ENCODE measurements at regions not wholly inside any gene's neighbourhood (a gene's known extent, or its start where the extent isn't known, plus 50 kb on each side); places are given as distances from the start of the nearest gene placed in this dataset.

DNA sequence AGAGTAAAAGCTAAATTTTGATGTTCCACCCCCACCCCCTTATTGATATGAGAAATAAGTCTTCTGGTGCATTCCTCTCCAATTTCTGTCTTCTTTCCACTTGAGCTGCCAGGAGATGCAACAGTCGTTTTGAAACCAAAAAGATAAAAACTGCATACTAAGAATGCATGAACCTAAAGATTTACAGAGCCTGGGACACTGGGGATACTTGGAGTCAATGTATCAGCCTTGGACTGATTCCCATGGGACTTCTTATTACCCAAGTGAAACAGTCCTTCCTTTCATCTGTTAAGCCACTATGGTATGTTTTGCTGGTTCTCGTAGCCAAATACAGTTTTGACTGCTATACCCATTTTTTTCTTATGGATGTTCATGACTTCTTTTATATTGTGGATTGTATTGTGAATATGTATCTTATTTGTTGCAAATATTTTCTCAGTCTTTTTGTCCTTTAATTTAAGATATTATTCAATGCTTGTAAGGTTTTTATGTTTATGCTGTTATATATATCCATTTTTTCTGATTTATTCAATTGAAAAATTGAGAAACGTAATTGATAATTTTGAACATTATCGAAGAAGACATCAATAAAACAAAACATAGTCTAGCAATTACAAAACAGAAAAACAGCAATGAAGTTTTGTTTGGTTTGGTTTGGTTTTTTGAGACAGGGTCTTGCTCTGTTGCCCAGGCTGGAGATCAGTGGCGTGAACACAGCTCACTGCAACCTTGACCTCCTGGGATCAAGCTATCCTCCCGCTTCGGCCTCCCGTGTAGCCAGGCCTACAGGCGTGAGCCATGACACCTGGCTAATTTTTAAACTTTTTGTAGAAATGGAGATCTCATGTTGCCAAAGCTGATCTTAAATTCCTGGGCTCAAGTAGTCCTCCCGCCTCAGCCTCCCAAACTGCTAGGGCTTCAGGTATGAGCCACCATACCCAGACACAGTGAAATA lies 85.4 kb upstream of the ETV6 start:
- no peak overlapping the region for H3K27ac ChIP-seq (ENCODE audit: low read depth, low read length)
- H3K4me3 ChIP-seq (ENCODE audit: low read length in 3 of 3), result no peak overlapping the region
- no peaks in the 10 kb centered on the region for H3K4me1 ChIP-seq (ENCODE audit: control insufficient read depth in 3 of 3, insufficient read depth in 3 of 3, low read length in 3 of 3)
- H3K9me3 ChIP-seq (ENCODE audit: control insufficient read depth in 3 of 3, low read length in 3 of 3), result no peaks in the 10 kb centered on the region
- no peaks in the 10 kb centered on the region for H3K27me3 ChIP-seq (ENCODE audit: control insufficient read depth in 3 of 3, insufficient read depth in 3 of 3, low read length in 3 of 3)
- no peak overlapping the region for H3K9ac ChIP-seq (ENCODE audit: low read depth in 1 of 3, low read length in 3 of 3)
- H3K36me3 ChIP-seq (ENCODE audit: control insufficient read depth in 3 of 3, insufficient read depth in 3 of 3, low read length in 3 of 3), result no peaks in the 10 kb centered on the region

DNA sequence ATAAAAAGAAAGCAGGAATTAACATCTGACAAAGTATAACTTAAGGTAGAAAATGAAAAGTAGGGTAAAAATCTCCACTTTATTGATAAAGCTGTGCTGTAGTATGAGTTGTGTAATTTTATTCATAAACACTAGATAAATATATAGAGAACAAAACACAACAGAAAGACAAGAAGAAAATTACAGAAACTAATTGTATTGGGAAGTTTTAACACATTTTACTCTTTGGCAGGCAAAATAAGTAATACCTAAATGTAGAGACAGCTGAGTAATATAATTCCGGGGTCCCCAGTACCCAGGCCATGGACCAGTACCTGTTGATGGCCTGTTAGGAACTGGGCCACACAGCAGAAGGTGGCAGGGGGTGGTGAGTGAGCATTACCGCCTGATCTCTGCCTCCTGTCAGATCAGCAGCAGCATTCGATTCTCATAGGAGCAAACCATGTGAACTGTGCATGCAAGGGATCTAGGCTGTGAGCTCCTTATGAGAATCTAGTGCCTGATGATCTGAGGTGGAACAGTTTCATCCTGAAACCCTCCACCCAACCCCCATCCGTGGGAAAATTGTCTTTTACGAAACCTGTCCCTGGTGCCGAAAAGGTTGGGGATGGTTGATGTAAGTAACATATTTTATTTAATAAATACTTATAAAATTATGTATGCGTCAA lies 84.4 kb upstream of the ETV6 start:
- H3K27ac ChIP-seq (ENCODE audit: low read depth, low read length), result no peak overlapping the region
- no peak overlapping the region for H3K9ac ChIP-seq (ENCODE audit: low read depth in 1 of 3, low read length in 3 of 3)
- no peak overlapping the region for H3K4me3 ChIP-seq (ENCODE audit: low read length in 3 of 3)
- no peaks in the 10 kb centered on the region for H3K4me1 ChIP-seq (ENCODE audit: control insufficient read depth in 3 of 3, insufficient read depth in 3 of 3, low read length in 3 of 3)
- no peaks in the 10 kb centered on the region for H3K27me3 ChIP-seq (ENCODE audit: control insufficient read depth in 3 of 3, insufficient read depth in 3 of 3, low read length in 3 of 3)
- H3K9me3 ChIP-seq (ENCODE audit: control insufficient read depth in 3 of 3, low read length in 3 of 3), result no peaks in the 10 kb centered on the region
- no peaks in the 10 kb centered on the region for H3K36me3 ChIP-seq (ENCODE audit: control insufficient read depth in 3 of 3, insufficient read depth in 3 of 3, low read length in 3 of 3)

DNA sequence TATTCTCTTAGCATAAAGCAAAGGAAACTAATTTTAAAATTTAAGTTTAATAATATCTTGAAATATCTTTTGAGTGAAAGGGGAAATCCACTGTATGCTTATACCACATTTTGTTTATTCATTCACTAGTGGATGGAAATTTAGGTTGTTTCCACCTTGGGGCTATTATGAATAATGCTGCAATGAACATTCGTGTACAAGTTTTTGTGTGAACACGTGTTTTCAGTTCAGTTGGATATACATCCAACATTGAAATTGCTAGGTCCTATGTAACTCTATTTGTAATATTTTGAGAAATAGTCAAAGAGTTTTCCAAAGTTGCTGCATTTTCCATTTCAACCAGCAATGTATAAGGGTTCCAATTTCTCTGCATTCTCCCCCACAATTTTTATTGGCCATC lies 83.7 kb upstream of the ETV6 start:
- no peak overlapping the region for H3K9ac ChIP-seq (ENCODE audit: low read depth in 1 of 3, low read length in 3 of 3)
- no peaks in the 10 kb centered on the region for H3K4me1 ChIP-seq (ENCODE audit: control insufficient read depth in 3 of 3, insufficient read depth in 3 of 3, low read length in 3 of 3)
- H3K27ac ChIP-seq (ENCODE audit: low read depth, low read length), result no peak overlapping the region
- no peaks in the 10 kb centered on the region for H3K36me3 ChIP-seq (ENCODE audit: control insufficient read depth in 3 of 3, insufficient read depth in 3 of 3, low read length in 3 of 3)
- H3K9me3 ChIP-seq (ENCODE audit: control insufficient read depth in 3 of 3, low read length in 3 of 3), result no peaks in the 10 kb centered on the region
- H3K27me3 ChIP-seq (ENCODE audit: control insufficient read depth in 3 of 3, insufficient read depth in 3 of 3, low read length in 3 of 3), result no peaks in the 10 kb centered on the region
- no peak overlapping the region for H3K4me3 ChIP-seq (ENCODE audit: low read length in 3 of 3)

DNA sequence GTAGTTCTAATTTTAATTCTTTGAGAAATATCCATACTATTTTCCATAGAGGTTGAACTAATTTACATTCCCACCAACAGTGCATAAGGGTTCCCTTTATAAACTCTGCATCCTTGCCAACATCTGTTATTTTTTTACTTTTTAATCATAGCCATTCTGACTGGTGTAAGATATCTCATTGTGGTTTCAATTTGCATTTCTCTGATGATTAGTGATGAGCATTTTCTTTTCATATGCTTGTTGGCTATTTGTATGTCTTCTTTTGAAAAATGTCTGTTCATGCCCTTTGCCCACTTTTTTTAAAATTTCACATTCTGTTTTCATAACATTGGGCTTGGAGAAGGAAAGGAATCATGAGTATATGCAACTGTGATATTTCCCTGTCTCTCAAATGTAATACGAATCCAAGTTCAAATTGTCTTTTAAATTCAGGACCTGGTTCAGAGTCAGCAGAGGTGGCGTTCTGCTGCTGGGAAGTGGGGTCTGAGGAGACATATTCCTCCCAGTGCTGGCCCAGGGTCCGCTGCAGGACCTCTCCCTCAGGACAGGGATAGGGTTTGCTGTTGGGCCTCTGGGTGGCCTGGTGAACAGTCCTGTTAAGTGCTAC lies 81.2 kb upstream of the ETV6 start:
- H3K4me1 ChIP-seq (ENCODE audit: control insufficient read depth in 3 of 3, insufficient read depth in 3 of 3, low read length in 3 of 3), result no peaks in the 10 kb centered on the region
- no peaks in the 10 kb centered on the region for H3K36me3 ChIP-seq (ENCODE audit: control insufficient read depth in 3 of 3, insufficient read depth in 3 of 3, low read length in 3 of 3)
- no peaks in the 10 kb centered on the region for H3K9me3 ChIP-seq (ENCODE audit: control insufficient read depth in 3 of 3, low read length in 3 of 3)
- no peak overlapping the region for H3K4me3 ChIP-seq (ENCODE audit: low read length in 3 of 3)
- no peak overlapping the region for H3K27ac ChIP-seq (ENCODE audit: low read depth, low read length)
- no peak overlapping the region for H3K9ac ChIP-seq (ENCODE audit: low read depth in 1 of 3, low read length in 3 of 3)
- H3K27me3 ChIP-seq (ENCODE audit: control insufficient read depth in 3 of 3, insufficient read depth in 3 of 3, low read length in 3 of 3), result no peaks in the 10 kb centered on the region

DNA sequence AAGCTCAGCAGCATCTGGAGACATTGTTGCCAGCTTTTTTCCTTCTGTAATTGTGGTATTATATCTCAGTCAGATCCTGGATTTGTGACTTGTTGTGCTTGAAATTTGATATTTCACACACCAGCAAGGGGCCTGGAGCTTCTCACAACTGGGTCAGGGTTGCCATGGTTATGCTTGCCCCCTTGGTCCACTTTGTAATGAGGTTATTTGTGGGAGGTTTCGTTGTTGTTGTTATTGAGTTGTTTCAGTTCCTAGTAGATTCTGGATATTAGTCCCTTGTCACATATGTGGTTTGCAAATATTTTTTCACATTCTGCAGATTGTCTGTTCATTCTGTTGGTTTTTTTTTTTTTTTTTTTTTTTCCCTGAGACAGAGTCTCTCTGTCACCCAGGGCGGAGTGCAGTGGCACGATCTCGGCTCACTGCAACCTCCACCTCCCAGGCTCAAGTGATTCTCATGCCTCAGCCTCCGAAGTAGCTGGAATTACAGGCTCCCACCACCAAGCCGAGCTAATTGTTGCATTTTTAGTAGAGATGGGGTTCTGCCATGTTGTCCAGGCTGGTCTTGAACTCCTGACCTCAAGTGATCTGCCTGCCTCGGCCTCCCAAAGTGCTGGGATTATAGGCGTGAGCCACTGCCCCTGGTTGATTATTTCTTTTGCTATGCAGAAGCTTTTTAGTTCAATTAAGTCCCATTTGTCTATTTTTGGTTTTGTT lies 80.6 kb upstream of the ETV6 start:
- no peaks in the 10 kb centered on the region for H3K36me3 ChIP-seq (ENCODE audit: control insufficient read depth in 3 of 3, insufficient read depth in 3 of 3, low read length in 3 of 3)
- no peak overlapping the region for H3K9ac ChIP-seq (ENCODE audit: low read depth in 1 of 3, low read length in 3 of 3)
- H3K4me1 ChIP-seq (ENCODE audit: control insufficient read depth in 3 of 3, insufficient read depth in 3 of 3, low read length in 3 of 3), result no peaks in the 10 kb centered on the region
- no peaks in the 10 kb centered on the region for H3K9me3 ChIP-seq (ENCODE audit: control insufficient read depth in 3 of 3, low read length in 3 of 3)
- no peak overlapping the region for H3K27ac ChIP-seq (ENCODE audit: low read depth, low read length)
- H3K4me3 ChIP-seq (ENCODE audit: low read length in 3 of 3), result no peak overlapping the region
- no peaks in the 10 kb centered on the region for H3K27me3 ChIP-seq (ENCODE audit: control insufficient read depth in 3 of 3, insufficient read depth in 3 of 3, low read length in 3 of 3)

DNA sequence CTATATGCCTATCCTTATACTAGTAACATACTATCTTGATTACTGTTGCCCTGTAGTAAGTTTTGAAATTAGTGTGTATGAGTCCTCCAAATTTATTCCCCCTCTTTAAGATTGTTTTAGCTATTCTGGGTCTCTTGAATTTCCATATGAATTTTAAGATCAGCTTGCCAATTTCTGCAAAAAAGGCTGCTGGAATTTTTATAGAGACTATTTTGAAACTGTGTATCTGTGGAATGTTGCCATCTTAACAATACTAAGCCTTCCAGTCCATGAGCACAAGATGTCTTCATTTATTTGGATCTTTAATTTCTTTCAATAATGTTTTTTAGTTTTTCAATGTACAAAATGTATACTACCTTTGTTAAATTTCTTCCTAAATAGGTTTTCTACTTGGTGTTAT lies 79.8 kb upstream of the ETV6 start:
- no peak overlapping the region for H3K9ac ChIP-seq (ENCODE audit: low read depth in 1 of 3, low read length in 3 of 3)
- no peak overlapping the region for H3K27ac ChIP-seq (ENCODE audit: low read depth, low read length)
- H3K4me3 ChIP-seq (ENCODE audit: low read length in 3 of 3), result no peak overlapping the region
- H3K36me3 ChIP-seq (ENCODE audit: control insufficient read depth in 3 of 3, insufficient read depth in 3 of 3, low read length in 3 of 3), result no peaks in the 10 kb centered on the region
- no peaks in the 10 kb centered on the region for H3K27me3 ChIP-seq (ENCODE audit: control insufficient read depth in 3 of 3, insufficient read depth in 3 of 3, low read length in 3 of 3)
- H3K9me3 ChIP-seq (ENCODE audit: control insufficient read depth in 3 of 3, low read length in 3 of 3), result no peaks in the 10 kb centered on the region
- H3K4me1 ChIP-seq (ENCODE audit: control insufficient read depth in 3 of 3, insufficient read depth in 3 of 3, low read length in 3 of 3), result no peaks in the 10 kb centered on the region

DNA sequence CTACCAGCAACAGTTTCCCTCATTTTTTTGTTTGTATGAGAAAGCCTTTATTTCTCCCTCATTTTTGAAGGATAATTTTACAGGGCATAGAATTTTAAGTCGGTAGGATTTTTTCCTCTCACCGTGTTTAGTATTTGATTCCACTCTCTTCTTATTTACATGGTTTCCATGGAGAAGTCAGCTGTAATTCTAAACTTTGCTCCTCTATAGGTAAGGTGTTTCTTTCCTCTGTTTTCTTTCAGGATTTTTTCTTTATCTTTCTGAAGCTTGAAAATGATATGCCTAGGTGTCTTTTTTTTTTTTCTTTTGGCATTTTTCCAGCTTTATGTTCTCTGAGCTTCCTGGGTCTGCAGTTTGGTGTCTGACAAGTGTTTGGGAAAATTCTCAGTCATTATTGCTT lies 75.6 kb upstream of the ETV6 start:
- H3K27ac ChIP-seq (ENCODE audit: low read depth, low read length), result no peak overlapping the region
- H3K4me3 ChIP-seq (ENCODE audit: low read length in 3 of 3), result no peak overlapping the region
- no peaks in the 10 kb centered on the region for H3K4me1 ChIP-seq (ENCODE audit: control insufficient read depth in 3 of 3, insufficient read depth in 3 of 3, low read length in 3 of 3)
- H3K27me3 ChIP-seq (ENCODE audit: control insufficient read depth in 3 of 3, insufficient read depth in 3 of 3, low read length in 3 of 3), result no peaks in the 10 kb centered on the region
- no peaks in the 10 kb centered on the region for H3K36me3 ChIP-seq (ENCODE audit: control insufficient read depth in 3 of 3, insufficient read depth in 3 of 3, low read length in 3 of 3)
- H3K9me3 ChIP-seq (ENCODE audit: control insufficient read depth in 3 of 3, low read length in 3 of 3), result no peaks in the 10 kb centered on the region
- H3K9ac ChIP-seq (ENCODE audit: low read depth in 1 of 3, low read length in 3 of 3), result no peak overlapping the region

DNA sequence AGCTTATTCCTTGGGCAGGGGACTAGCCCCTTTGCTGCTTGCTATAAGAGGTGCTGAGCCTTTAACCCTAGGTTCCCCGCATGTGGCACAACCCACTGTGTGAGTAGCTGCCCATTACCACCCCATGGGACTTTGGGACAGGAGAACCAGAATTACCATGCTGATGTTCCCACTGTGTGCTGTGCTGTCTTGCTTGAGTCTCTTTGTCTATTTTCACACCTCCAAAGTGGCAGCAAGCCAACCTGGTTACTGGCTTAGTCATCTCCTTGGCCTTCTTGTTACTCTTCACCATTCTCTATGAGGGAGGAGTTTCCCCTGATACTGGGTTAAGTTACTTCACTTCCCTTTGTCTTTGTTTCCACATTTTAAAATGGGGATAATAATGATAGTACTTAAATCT lies 73.4 kb upstream of the ETV6 start:
- no peak overlapping the region for H3K9ac ChIP-seq (ENCODE audit: low read depth in 1 of 3, low read length in 3 of 3)
- H3K36me3 ChIP-seq (ENCODE audit: control insufficient read depth in 3 of 3, insufficient read depth in 3 of 3, low read length in 3 of 3), result no peaks in the 10 kb centered on the region
- H3K9me3 ChIP-seq (ENCODE audit: control insufficient read depth in 3 of 3, low read length in 3 of 3), result no peaks in the 10 kb centered on the region
- peaks cover 0 to 2% (median 0%) of the 10 kb centered on the region in 3 donors for H3K4me1 ChIP-seq (ENCODE audit: control insufficient read depth in 3 of 3, insufficient read depth in 3 of 3, low read length in 3 of 3)
- no peaks in the 10 kb centered on the region for H3K27me3 ChIP-seq (ENCODE audit: control insufficient read depth in 3 of 3, insufficient read depth in 3 of 3, low read length in 3 of 3)
- H3K4me3 ChIP-seq (ENCODE audit: low read length in 3 of 3), result no peak overlapping the region
- H3K27ac ChIP-seq (ENCODE audit: low read depth, low read length), result no peak overlapping the region

DNA sequence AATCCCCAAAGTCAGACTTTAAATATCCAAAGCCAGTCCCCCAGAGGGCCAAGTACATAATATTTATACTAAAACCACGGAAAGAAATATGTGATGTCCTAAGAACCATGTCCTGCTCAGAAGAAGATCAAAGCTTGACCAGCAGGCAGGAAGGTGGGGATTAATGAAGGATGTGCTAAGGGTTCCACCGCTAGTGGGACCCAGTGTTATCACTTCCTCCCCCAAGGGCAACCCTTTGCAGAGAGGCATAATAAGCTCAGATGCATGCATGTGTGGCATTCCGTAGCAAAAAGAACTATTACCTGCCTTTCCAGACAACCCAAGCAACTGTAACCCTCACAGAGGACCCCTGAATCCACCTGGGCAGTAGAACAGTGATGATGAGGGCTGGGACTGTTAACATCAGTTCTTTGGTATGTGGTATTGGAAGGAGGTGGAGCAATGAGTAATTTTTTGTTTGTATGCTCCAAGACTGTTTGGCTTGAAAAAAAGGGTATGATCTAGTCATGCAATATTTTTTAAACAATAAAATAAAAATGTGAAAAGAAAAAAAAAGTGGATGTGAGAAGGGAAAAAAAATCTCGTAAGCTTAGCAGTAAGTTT lies 71.7 kb upstream of the ETV6 start:
- peaks cover 0 to 2% (median 0%) of the 10 kb centered on the region in 3 donors for H3K4me1 ChIP-seq (ENCODE audit: control insufficient read depth in 3 of 3, insufficient read depth in 3 of 3, low read length in 3 of 3)
- H3K4me3 ChIP-seq (ENCODE audit: low read length in 3 of 3), result no peak overlapping the region
- H3K27ac ChIP-seq (ENCODE audit: low read depth, low read length), result no peak overlapping the region
- H3K27me3 ChIP-seq (ENCODE audit: control insufficient read depth in 3 of 3, insufficient read depth in 3 of 3, low read length in 3 of 3), result no peaks in the 10 kb centered on the region
- no peaks in the 10 kb centered on the region for H3K9me3 ChIP-seq (ENCODE audit: control insufficient read depth in 3 of 3, low read length in 3 of 3)
- no peaks in the 10 kb centered on the region for H3K36me3 ChIP-seq (ENCODE audit: control insufficient read depth in 3 of 3, insufficient read depth in 3 of 3, low read length in 3 of 3)
- H3K9ac ChIP-seq (ENCODE audit: low read depth in 1 of 3, low read length in 3 of 3), result no peak overlapping the region
